Peyer's patch (tissue), 4 donors: ENCODE measurements at regions not wholly inside any gene's neighbourhood (a gene's known extent, or its start where the extent isn't known, plus 50 kb on each side); places are given as distances from the start of the nearest gene placed in this dataset.

Experiments used
- DNase-seq, 3 donors: peaks; one replicate each; pipeline ENCODE4 v3.0.0-alpha.2; 2017 to 2019
- H3K27ac ChIP-seq, 4 donors: fragments of 200-600 bp; sonication (generic); one replicate each; pipeline ENCODE4 v1.5.1; 2016 to 2019
- H3K27me3 ChIP-seq, 2 donors: fragments of 200-600 bp; sonication (generic); one replicate each; pipeline ENCODE4 v1.5.1; 2019
- H3K36me3 ChIP-seq, 3 donors: fragments of 200-600 bp; sonication (generic); one replicate each; pipeline ENCODE4 v1.5.1; 2016 to 2019
- H3K4me1 ChIP-seq, 4 donors: fragments of 200-600 bp; sonication (generic); one replicate each; pipeline ENCODE4 v1.5.1; 2016 to 2019
- H3K4me3 ChIP-seq, 4 donors: fragments of 200-600 bp; sonication (generic); 1 replicate in 3 of 4; 2 replicates in 1 of 4; pipeline ENCODE4 v1.5.1; 2016 to 2019; ENCODE audit warnings: mild to moderate bottlenecking in 1 of 4
- H3K9me3 ChIP-seq, 4 donors: fragments of 200-600 bp; sonication (generic); one replicate each; pipeline ENCODE4 v1.5.1; 2016 to 2019; ENCODE audit warnings: mild to moderate bottlenecking in 1 of 4
- CTCF ChIP-seq, 6 experiments: fragments of 450-650 bp in 4 of 6; fragments of 200-600 bp in 2 of 6; sonication (generic) in 1 of 6; IDR thresholded peaks; one replicate each; pipeline ENCODE4 v1.5.1; 2017 to 2019; ENCODE audit warnings: antibody characterized with exemption in 6 of 6, mild to moderate bottlenecking in 3 of 6, moderate library complexity in 1 of 6
- POLR2A ChIP-seq, 2 donors: fragments of 450-650 bp; IDR thresholded peaks; one replicate each; pipeline ENCODE4 v1.5.1; 2017; ENCODE audit warnings: antibody characterized with exemption in 2 of 2, mild to moderate bottlenecking in 2 of 2, moderate library complexity in 2 of 2

GRCh38 chr1:14294006-14294405, 304.5 kb upstream of the KAZN start:
- Histone ChIP-seq H3K9me3 (no peaks in the 10 kb centered on the region), H3K4me1 (no peaks in the 10 kb centered on the region), H3K27me3 (no peaks in the 10 kb centered on the region), H3K36me3 (no peaks in the 10 kb centered on the region), H3K27ac (no peak overlapping the region), H3K4me3 (no peak overlapping the region)
- TF ChIP-seq CTCF (IDR thresholded peaks at IDR 0.05) (no peak), POLR2A (IDR thresholded peaks at IDR 0.05) (no peak)
- DNase-seq = no peak

GRCh38 chr1:14294860-14295536, 303.5 kb upstream of the KAZN start:
- H3K4me1 ChIP-seq = no peaks in the 10 kb centered on the region
- no peak for DNase-seq
- H3K36me3 ChIP-seq = no peaks in the 10 kb centered on the region
- no peaks in the 10 kb centered on the region for H3K27me3 ChIP-seq
- TF ChIP-seq CTCF (IDR thresholded peaks at IDR 0.05) = no peak
- no peak for TF ChIP-seq POLR2A (IDR thresholded peaks at IDR 0.05)
- no peak overlapping the region for H3K27ac ChIP-seq
- no peaks in the 10 kb centered on the region for H3K9me3 ChIP-seq
- no peak overlapping the region for H3K4me3 ChIP-seq

GRCh38 chr1:14296795-14297194, 301.7 kb upstream of the KAZN start:
- H3K9me3 ChIP-seq = no peaks in the 10 kb centered on the region
- no peaks in the 10 kb centered on the region for H3K27me3 ChIP-seq
- no peak for TF ChIP-seq CTCF (IDR thresholded peaks at IDR 0.05)
- TF ChIP-seq POLR2A (IDR thresholded peaks at IDR 0.05) = no peak
- H3K4me1 ChIP-seq = no peaks in the 10 kb centered on the region
- no peaks in the 10 kb centered on the region for H3K36me3 ChIP-seq
- no peak overlapping the region for H3K4me3 ChIP-seq
- no peak for DNase-seq
- no peak overlapping the region for H3K27ac ChIP-seq

GRCh38 chr1:14297356-14297755, 301.1 kb upstream of the KAZN start:
- Histone ChIP-seq H3K36me3 (no peaks in the 10 kb centered on the region), H3K27me3 (no peaks in the 10 kb centered on the region), H3K27ac (no peak overlapping the region), H3K4me1 (no peaks in the 10 kb centered on the region), H3K9me3 (no peaks in the 10 kb centered on the region), H3K4me3 (no peak overlapping the region)
- DNase-seq = no peak
- no peak for TF ChIP-seq CTCF (IDR thresholded peaks at IDR 0.05)

- DNase-seq = no peak
- Histone ChIP-seq H3K27me3 (no peaks in the 10 kb centered on the region), H3K4me3 (no peak overlapping the region)
Measured at GRCh38 chr1:14298806-14299205, 299.7 kb upstream of the KAZN start.

More at GRCh38 chr1:14298806-14299205, 299.7 kb upstream of the KAZN start:
- H3K4me1 ChIP-seq = no peaks in the 10 kb centered on the region
- no peak for TF ChIP-seq CTCF (IDR thresholded peaks at IDR 0.05)
- no peak for TF ChIP-seq POLR2A (IDR thresholded peaks at IDR 0.05)
- H3K36me3 ChIP-seq = no peaks in the 10 kb centered on the region
- H3K27ac ChIP-seq = no peak overlapping the region
- H3K9me3 ChIP-seq = no peaks in the 10 kb centered on the region
